Endodermal cell (in vitro differentiated cells): ENCODE measurements at regions not wholly inside any gene's neighbourhood (a gene's known extent, or its start where the extent isn't known, plus 50 kb on each side); places are given as distances from the start of the nearest gene placed in this dataset.
"Not testable (repeated sequence)": the region's sequence is repeated elsewhere in the genome, so short reads cannot be mapped to it uniquely, and the experiment has no call there.

Experiments used
- DNase-seq: peaks from one replicate; pipeline ENCODE4 v3.0.0-alpha.2; 2017
- H3K27ac ChIP-seq: 2 replicates; pipeline ENCODE4 v1.5.1; 2013; ENCODE audit warnings: mild to moderate bottlenecking, low read depth, low read length, moderate library complexity
- H3K27me3 ChIP-seq: 2 replicates; pipeline ENCODE4 v1.6.1; 2013; ENCODE audit warnings: mild to moderate bottlenecking, low read length, moderate library complexity; ENCODE audit not compliant: insufficient read depth, control insufficient read depth, poor library complexity, severe bottlenecking
- H3K36me3 ChIP-seq: 2 replicates; pipeline ENCODE4 v1.7.0; 2013; ENCODE audit warnings: mild to moderate bottlenecking, low read length, moderate library complexity; ENCODE audit not compliant: control insufficient read depth, insufficient read depth
- H3K4me1 ChIP-seq: one replicate; pipeline ENCODE4 v1.7.0; 2013; ENCODE audit warnings: low read length; ENCODE audit not compliant: control insufficient read depth, insufficient read depth
- H3K4me3 ChIP-seq: 2 replicates; pipeline ENCODE4 v1.5.1; 2013; ENCODE audit warnings: mild to moderate bottlenecking, low read length, moderate library complexity
- H3K9ac ChIP-seq: 2 replicates; pipeline ENCODE4 v1.6.1; 2013; ENCODE audit warnings: mild to moderate bottlenecking, low read length, moderate library complexity; ENCODE audit not compliant: poor library complexity, severe bottlenecking; ENCODE audit errors: extremely low read depth
- H3K9me3 ChIP-seq: 2 replicates; pipeline ENCODE4 v1.6.1; 2013; ENCODE audit warnings: mild to moderate bottlenecking, low read length, moderate library complexity; ENCODE audit not compliant: control insufficient read depth
- H3K27ac Mint-ChIP-seq: 2 replicates; pipeline ENCODE4 v1.8.0; 2020; ENCODE audit warnings: mixed read lengths
- H3K27me3 Mint-ChIP-seq: 2 replicates; pipeline ENCODE4 v1.8.0; 2021; ENCODE audit warnings: mild to moderate bottlenecking, mixed read lengths; ENCODE audit not compliant: insufficient read depth
- H3K36me3 Mint-ChIP-seq: 2 replicates; pipeline ENCODE4 v1.8.0; 2020; ENCODE audit warnings: low read depth, mixed read lengths
- H3K4me1 Mint-ChIP-seq: 2 replicates; pipeline ENCODE4 v1.8.0; 2020; ENCODE audit warnings: mixed read lengths
- H3K4me3 Mint-ChIP-seq: 2 replicates; pipeline ENCODE4 v1.8.0; 2020; ENCODE audit warnings: mild to moderate bottlenecking, moderate library complexity, mixed read lengths
- H3K9me3 Mint-ChIP-seq: 2 replicates; pipeline ENCODE4 v1.8.0; 2020; ENCODE audit warnings: mild to moderate bottlenecking, mixed read lengths
- WGBS, 2 experiments: methylation state at CpG; one replicate each; pipeline versions ENCODE4 v1.1.5 to v1.1.7; 2013; ENCODE audit warnings: missing lambda C conversion rate in 2 of 2, mixed read lengths in 1 of 2; ENCODE audit not compliant: insufficient coverage in 1 of 2, insufficient read length in 1 of 2; 5-methylcytosine and 5-hydroxymethylcytosine counted together

DNA sequence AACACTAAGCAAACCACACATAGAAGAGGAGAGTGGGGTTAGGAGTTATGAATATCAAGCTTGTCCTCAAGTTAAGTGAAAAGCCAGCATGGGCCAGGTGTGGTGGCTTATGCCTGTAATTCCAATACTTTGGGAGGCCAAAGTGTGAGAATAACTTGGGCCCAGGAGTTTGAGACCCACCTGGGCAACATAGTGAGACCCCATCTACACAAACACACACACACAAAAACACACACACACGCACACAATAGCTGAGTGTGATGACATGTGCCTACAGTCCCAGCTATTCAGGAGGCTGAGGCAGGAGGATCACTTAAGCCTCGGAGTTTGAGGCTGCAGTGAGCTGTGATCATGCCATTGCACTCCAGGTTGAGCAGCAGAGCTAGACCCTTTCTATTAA, 69.7 kb downstream of the PPIAL4G start:
- not testable (repeated sequence) for H3K9me3 ChIP-seq, DNase-seq, H3K27ac Mint-ChIP-seq, H3K36me3 ChIP-seq, H3K4me3 Mint-ChIP-seq, H3K4me3 ChIP-seq, H3K36me3 Mint-ChIP-seq, H3K27ac ChIP-seq, H3K27me3 Mint-ChIP-seq, H3K4me1 Mint-ChIP-seq, H3K4me1 ChIP-seq, H3K9me3 Mint-ChIP-seq, H3K27me3 ChIP-seq, H3K9ac ChIP-seq
- WGBS, 2 experiments, result 90 to 100% methylated on average over 2 of the region's 2 CpGs

DNA sequence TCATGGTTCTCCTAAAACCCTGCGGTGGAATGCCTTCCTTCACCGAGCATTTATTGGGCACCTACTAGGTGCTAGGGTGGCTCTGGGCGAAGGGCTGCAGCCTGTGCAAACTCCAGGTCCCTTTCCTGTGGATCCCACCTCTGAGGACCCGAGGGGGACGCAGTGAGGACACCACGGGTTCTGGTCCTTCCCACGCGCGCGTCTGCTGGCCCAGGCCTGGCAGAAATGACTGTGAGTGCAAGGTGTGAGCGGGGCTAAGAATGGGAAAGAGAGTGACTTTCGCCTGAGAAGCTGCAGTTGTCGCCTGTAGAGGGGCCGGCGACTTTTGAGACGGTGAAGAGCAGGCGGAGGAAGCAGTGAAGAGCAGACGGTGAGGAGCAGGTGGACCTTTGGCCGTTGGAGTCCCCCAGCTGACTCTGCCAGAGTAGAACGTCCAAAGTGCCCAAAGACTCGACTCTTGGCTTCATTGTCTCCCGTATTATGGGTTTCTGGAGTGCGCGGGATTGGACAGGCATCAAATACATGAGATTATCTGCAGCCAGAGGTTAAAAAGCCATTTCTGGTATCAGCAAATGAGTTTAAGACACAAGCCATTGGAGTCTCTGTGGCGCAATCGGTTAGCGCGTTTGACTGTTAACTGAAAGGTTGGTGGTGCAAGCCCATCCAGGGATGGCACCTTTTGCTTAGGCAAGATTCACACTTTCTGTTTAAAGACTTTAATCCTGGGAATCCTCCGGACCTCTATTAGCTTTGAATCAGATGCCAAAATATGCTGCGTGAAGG, 78.1 kb downstream of the PPIAL4G start:
- H3K4me1 ChIP-seq, H3K27me3 Mint-ChIP-seq, DNase-seq, H3K27ac ChIP-seq, H3K36me3 Mint-ChIP-seq, H3K9me3 ChIP-seq, H3K27ac Mint-ChIP-seq, H3K4me3 ChIP-seq, H3K9ac ChIP-seq, H3K36me3 ChIP-seq, H3K9me3 Mint-ChIP-seq, H3K4me3 Mint-ChIP-seq, H3K27me3 ChIP-seq: not testable (repeated sequence)
- 95 to 97% methylated on average over 13 to 26 of the region's 30 CpGs for WGBS, 2 experiments
- peaks cover 11% of the 10 kb centered on the region for H3K4me1 Mint-ChIP-seq

GRCh38 chr1:148403925-148404324, 79.2 kb downstream of the PPIAL4G start:
- not testable (repeated sequence) for H3K9me3 Mint-ChIP-seq, DNase-seq, H3K27me3 Mint-ChIP-seq, H3K4me1 ChIP-seq, H3K36me3 ChIP-seq, H3K27ac ChIP-seq, H3K27ac Mint-ChIP-seq, H3K4me3 ChIP-seq, H3K36me3 Mint-ChIP-seq, H3K9me3 ChIP-seq, H3K4me3 Mint-ChIP-seq, H3K27me3 ChIP-seq, H3K9ac ChIP-seq
- WGBS, 2 experiments, result 96% methylated on average over 2 of the region's 2 CpGs; no CpG with 5 or more reads in 1 of the 2 experiments
- peaks cover 17% of the 10 kb centered on the region for H3K4me1 Mint-ChIP-seq

DNA sequence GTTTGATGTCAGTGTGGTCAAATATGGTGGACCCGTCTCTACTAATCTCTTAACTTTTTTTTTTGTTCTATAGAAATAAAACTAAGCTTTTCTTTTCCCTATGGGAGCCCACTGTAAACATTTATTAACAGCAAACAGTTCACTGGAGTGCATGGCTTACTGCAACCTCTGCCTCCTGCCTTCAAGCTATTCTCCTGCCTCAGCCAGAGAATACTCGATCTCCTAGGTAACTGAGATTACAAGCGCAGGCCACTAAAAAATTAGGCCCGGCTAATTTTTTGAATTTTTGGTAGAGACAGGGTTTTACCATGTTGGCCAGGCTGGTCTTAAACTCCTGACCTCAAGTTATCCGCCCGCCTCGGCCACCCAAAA, 80.0 kb downstream of the PPIAL4G start:
- H3K27ac ChIP-seq, H3K9me3 Mint-ChIP-seq, H3K4me1 ChIP-seq, H3K9me3 ChIP-seq, DNase-seq, H3K36me3 ChIP-seq, H3K27me3 Mint-ChIP-seq, H3K36me3 Mint-ChIP-seq, H3K27me3 ChIP-seq: not testable (repeated sequence)
- Histone ChIP-seq H3K9ac (peak overlapping the region; percentile 57), H3K4me3 (peak overlapping the region; percentile 83)
- Mint-ChIP-seq H3K4me1 (peaks cover 17% of the 10 kb centered on the region), H3K27ac (peak overlapping the region; percentile 99), H3K4me3 (peak overlapping the region; percentile 80)
- WGBS, 2 experiments, result 50% methylated on average over 1 of the region's 7 CpGs; no CpG with 5 or more reads in 1 of the 2 experiments

DNA sequence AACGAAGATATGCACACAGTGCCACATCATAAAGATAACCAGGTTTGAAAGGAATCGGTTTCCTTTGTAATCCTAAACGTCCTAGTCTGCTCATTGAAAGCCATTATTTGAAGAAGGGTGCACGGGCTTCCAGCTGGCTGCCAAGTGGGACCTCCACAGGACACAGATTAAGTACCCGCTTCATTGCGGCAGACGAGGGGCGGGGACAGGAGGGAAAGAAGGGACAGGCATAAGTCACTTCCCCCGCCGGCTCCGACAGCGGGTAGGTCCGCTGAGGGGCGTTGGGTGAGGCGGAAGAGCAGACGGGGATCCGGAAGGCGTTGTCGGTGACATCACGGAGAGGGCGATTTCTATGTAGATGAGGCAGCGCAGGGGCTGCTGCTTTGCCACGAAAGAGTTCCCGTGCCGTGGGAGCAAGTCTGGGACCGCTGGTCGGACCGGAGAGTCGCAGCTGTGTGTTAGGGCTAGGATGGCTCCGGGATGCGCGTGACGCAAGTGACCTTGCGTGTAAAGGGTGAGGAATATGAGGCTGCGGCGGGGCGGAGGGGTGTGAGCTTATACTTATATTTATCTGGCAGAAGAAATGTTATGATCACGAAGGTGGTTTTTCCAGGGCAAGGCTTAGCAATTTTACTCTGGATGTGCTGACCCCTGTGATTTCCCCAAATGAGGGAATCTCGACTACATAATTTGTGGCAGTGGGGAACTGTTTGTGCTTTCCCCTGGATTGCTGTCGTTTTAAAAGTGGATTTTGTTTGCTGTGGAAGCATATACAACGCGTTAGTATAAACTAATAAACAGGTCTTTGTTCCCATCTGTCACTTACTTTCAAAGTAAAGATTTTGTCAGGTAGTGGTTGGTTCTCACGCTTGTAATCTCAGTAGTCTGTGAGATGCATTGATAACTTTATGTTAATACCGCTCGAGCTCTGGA, 80.7 kb downstream of the PPIAL4G start:
- H3K9me3 Mint-ChIP-seq, H3K4me1 ChIP-seq, H3K27me3 Mint-ChIP-seq, H3K36me3 ChIP-seq, H3K9me3 ChIP-seq, H3K27me3 ChIP-seq, H3K36me3 Mint-ChIP-seq: not testable (repeated sequence)
- Mint-ChIP-seq H3K27ac (peak overlapping the region; percentile 99), H3K4me1 (peaks cover 17% of the 10 kb centered on the region), H3K4me3 (peak overlapping the region; percentile 80)
- Histone ChIP-seq H3K9ac (peak overlapping the region; percentile 57), H3K4me3 (peak overlapping the region; percentile 83), H3K27ac (peak overlapping the region; percentile 64)
- WGBS, 2 experiments, result 2 to 3% methylated on average over 5 to 40 of the region's 45 CpGs
- peak; percentile 95 for DNase-seq

- not testable (repeated sequence) for H3K27me3 ChIP-seq, H3K36me3 Mint-ChIP-seq, DNase-seq, H3K27me3 Mint-ChIP-seq, H3K4me3 ChIP-seq, H3K4me1 ChIP-seq, H3K9me3 Mint-ChIP-seq, H3K9me3 ChIP-seq, H3K9ac ChIP-seq, H3K4me3 Mint-ChIP-seq, H3K27ac ChIP-seq, H3K36me3 ChIP-seq
- peak overlapping the region; percentile 52 for H3K27ac Mint-ChIP-seq
- 40% methylated on average over 1 of the region's 1 CpG; no CpG with 5 or more reads in 1 of the 2 experiments for WGBS, 2 experiments
- H3K4me1 Mint-ChIP-seq, result peaks cover 13% of the 10 kb centered on the region
Observed at GRCh38 chr1:148397516-148397915, 85.6 kb downstream of the PPIAL4G start.
